ENCODE measurements at regions not wholly inside any gene's neighbourhood (a gene's known extent, or its start where the extent isn't known, plus 50 kb on each side); places are given as distances from the start of the nearest gene placed in this dataset.

- Histone ChIP-seq H3K36me3 (no peaks in the 10 kb centered on the region), H3K4me3 (no peak overlapping the region), H3K27ac (no peak overlapping the region), H3K27me3 (no peaks in the 10 kb centered on the region), H3K4me1 (no peaks in the 10 kb centered on the region), H3K9me3 (no peaks in the 10 kb centered on the region)
- no peak for DNase-seq (ENCODE audit: low spot score in 2 of 2)
- TF ChIP-seq POLR2AphosphoS5 (IDR thresholded peaks at IDR 0.05) (no peak), EP300 (IDR thresholded peaks at IDR 0.05) (no peak), CTCF (IDR thresholded peaks at IDR 0.05) (no peak), POLR2A (IDR thresholded peaks at IDR 0.05) (no peak)
Observed at GRCh38 chr2:205876127-205876526, 193.8 kb downstream of the NRP2 start.

- TF ChIP-seq POLR2A (IDR thresholded peaks at IDR 0.05) (no peak), POLR2AphosphoS5 (IDR thresholded peaks at IDR 0.05) (no peak), EP300 (IDR thresholded peaks at IDR 0.05) (no peak), CTCF (IDR thresholded peaks at IDR 0.05) (no peak)
- no peaks in the 10 kb centered on the region for H3K9me3 ChIP-seq
- no peak overlapping the region for H3K4me3 ChIP-seq
- H3K4me1 ChIP-seq = no peaks in the 10 kb centered on the region
- no peak overlapping the region for H3K27ac ChIP-seq
- DNase-seq (ENCODE audit: low spot score in 2 of 2) = no peak
- no peaks in the 10 kb centered on the region for H3K36me3 ChIP-seq
- no peaks in the 10 kb centered on the region for H3K27me3 ChIP-seq
Observed at GRCh38 chr2:205872716-205873115, 190.4 kb downstream of the NRP2 start.

- no peak for DNase-seq (ENCODE audit: low spot score in 2 of 2)
- TF ChIP-seq EP300 (IDR thresholded peaks at IDR 0.05) (no peak), POLR2A (IDR thresholded peaks at IDR 0.05) (no peak), POLR2AphosphoS5 (IDR thresholded peaks at IDR 0.05) (no peak), CTCF (IDR thresholded peaks at IDR 0.05) (no peak)
Observed at GRCh38 chr2:205869439-205869838, 187.1 kb downstream of the NRP2 start.

GRCh38 chr2:205868773-205869333, 186.6 kb downstream of the NRP2 start:
- H3K4me1 ChIP-seq = no peaks in the 10 kb centered on the region
- no peak for DNase-seq (ENCODE audit: low spot score in 2 of 2)
- H3K9me3 ChIP-seq = no peaks in the 10 kb centered on the region
- no peaks in the 10 kb centered on the region for H3K27me3 ChIP-seq
- H3K27ac ChIP-seq = no peak overlapping the region
- H3K36me3 ChIP-seq = no peaks in the 10 kb centered on the region
- WGBS = 66% methylated on average over 8 of the region's 8 CpGs
- TF ChIP-seq EP300 (IDR thresholded peaks at IDR 0.05) (no peak), POLR2AphosphoS5 (IDR thresholded peaks at IDR 0.05) (no peak)
- H3K4me3 ChIP-seq = no peak overlapping the region

More at GRCh38 chr2:205869439-205869838, 187.1 kb downstream of the NRP2 start:
- Histone ChIP-seq H3K4me1 (no peaks in the 10 kb centered on the region), H3K4me3 (no peak overlapping the region), H3K27me3 (no peaks in the 10 kb centered on the region), H3K9me3 (no peaks in the 10 kb centered on the region), H3K36me3 (no peaks in the 10 kb centered on the region), H3K27ac (no peak overlapping the region)

GRCh38 chr2:205868053-205868452, 185.8 kb downstream of the NRP2 start:
- DNase-seq (ENCODE audit: low spot score in 2 of 2) = no peak
- H3K4me3 ChIP-seq = no peak overlapping the region
- TF ChIP-seq POLR2A (IDR thresholded peaks at IDR 0.05) = no peak
- no peak for TF ChIP-seq CTCF (IDR thresholded peaks at IDR 0.05)
- no peak for TF ChIP-seq EP300 (IDR thresholded peaks at IDR 0.05)
- no peak for TF ChIP-seq POLR2AphosphoS5 (IDR thresholded peaks at IDR 0.05)
- WGBS = 84% methylated on average over 2 of the region's 2 CpGs
- H3K27me3 ChIP-seq = no peaks in the 10 kb centered on the region
- H3K4me1 ChIP-seq = no peaks in the 10 kb centered on the region
- H3K27ac ChIP-seq = no peak overlapping the region
- H3K9me3 ChIP-seq = no peaks in the 10 kb centered on the region
- no peaks in the 10 kb centered on the region for H3K36me3 ChIP-seq

- no peak for DNase-seq (ENCODE audit: low spot score in 2 of 2)
- no peak overlapping the region for H3K4me3 ChIP-seq
- H3K27ac ChIP-seq = no peak overlapping the region
- H3K36me3 ChIP-seq = no peaks in the 10 kb centered on the region
- no peaks in the 10 kb centered on the region for H3K9me3 ChIP-seq
- TF ChIP-seq CTCF (IDR thresholded peaks at IDR 0.05) (no peak), EP300 (IDR thresholded peaks at IDR 0.05) (no peak), POLR2A (IDR thresholded peaks at IDR 0.05) (no peak), POLR2AphosphoS5 (IDR thresholded peaks at IDR 0.05) (no peak)
- H3K27me3 ChIP-seq = no peaks in the 10 kb centered on the region
- H3K4me1 ChIP-seq = no peaks in the 10 kb centered on the region
- 92% methylated on average over 3 of the region's 3 CpGs for WGBS
Observed at GRCh38 chr2:205867371-205867770, 185.1 kb downstream of the NRP2 start.
